ENCODE measurements at regions not wholly inside any gene's neighbourhood (a gene's known extent, or its start where the extent isn't known, plus 50 kb on each side); places are given as distances from the start of the nearest gene placed in this dataset.
A peak's percentile ranks its signal among the peaks of the same experiment; 100 is the strongest.

DNA sequence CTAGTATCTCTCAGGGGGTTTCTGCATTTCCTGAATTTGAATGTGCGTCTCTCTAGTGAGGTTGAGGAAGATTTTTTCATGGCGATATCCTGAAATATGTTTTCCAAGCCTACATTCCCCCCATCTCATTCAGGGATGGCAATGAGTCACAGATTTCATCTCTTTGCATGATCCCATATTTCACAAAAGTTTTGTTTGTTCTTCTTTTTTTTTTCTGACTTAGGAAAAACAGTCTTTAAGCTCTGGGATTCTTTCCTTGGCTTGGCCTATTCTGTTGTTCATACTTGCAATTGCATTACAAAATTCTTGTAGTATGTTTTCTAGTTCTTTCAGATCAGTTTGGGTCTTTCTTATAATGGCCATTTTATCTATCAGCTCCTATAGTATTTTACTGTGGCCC lies 136.5 kb downstream of the DSEL start:
- no peak for DNase-seq

DNA sequence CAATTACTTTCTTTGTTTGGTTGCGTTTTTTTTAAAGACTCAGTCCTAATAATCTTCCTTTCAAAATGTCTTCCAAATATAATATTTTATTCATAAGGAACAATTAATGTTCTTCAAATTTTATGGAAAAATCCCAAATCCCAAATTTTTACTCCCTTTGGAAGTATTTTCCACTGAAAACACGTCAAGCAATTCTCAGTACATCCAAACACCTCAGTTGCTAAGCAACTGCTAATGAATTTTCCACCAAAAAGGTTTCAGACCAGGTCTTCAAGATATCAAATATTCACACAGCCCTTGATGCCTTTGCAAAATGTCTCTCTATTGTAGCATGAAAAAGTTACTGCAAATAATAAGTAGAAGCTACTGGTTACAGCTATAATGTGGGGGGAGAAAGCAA lies 140.1 kb downstream of the DSEL start:
- no peak for DNase-seq

DNA sequence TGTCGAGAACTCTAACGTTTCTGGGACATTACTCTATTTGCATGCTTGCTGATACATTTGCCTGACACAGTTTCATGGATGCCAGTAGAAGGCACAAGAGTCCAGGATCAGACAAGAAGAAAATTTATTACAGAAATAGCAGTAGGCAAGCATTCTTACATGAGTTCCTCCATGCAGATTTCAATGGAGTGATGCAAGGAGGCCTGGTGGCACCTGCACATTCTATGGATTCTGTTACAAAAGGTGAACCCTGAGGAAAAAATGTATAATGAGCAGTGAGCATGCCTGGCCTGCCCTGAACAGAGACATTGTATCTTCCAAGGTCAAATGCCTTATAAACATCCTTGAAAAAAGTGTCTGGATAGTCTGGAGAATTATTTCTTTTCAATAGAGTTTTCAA lies 142.9 kb downstream of the DSEL start:
- no peak for DNase-seq

DNA sequence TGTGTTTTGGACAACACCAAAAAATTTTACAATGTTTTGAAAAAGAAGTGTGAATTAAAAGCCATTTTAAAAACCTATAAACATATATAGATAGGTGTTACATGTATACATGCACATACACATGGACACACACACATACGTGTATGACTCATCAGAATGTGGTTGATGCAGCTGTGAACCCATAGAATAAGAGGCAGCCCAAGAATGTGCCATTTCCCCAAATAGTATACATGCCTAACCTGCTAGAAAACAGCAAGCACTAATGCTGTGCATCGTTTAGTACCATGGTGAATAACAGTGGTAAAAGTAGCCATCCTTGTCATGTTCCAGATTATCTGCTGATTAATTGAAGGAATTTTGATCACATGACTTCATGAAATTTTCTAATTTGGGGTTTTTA lies 149.0 kb downstream of the DSEL start:
- no peak for DNase-seq

DNA sequence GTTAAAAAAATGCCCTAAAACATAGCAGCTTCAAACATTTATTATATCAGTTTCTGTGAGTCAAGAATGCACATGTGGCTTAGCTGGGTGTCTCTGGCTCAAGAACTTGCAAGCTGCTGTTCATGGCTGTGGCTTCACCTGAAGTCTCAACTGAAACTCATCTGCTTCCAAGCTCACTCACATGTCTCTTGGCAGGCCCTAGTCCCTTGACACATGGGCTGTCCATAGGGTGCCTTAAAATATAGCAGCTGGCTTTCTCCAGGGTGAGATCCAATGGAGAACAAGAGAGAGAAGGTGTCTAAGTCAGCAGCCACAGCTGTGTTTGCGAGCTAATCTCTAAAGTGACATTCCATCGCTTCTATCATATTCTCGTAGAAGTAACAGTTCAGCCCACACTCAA lies 152.8 kb downstream of the DSEL start:
- no peak for DNase-seq

DNA sequence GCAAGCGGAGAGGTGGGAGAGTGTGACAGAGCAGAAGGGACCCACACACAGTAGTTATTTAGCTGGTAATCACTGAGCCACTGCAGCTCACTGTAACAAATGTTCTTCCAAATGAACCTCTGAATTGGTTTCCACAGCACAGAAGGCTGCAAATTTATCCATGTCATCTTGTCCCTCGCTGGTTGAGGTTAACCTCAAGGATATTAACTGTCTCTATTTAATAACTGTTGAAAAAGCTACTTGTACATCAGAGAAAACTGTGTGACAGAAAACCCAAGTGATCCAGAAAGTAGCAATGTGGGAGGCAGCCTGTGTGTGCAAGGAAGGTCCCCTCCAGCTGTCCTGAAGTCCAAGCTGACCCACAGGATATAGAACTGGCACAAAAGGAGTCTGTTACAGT lies 153.6 kb downstream of the DSEL start:
- no peak for DNase-seq

DNA sequence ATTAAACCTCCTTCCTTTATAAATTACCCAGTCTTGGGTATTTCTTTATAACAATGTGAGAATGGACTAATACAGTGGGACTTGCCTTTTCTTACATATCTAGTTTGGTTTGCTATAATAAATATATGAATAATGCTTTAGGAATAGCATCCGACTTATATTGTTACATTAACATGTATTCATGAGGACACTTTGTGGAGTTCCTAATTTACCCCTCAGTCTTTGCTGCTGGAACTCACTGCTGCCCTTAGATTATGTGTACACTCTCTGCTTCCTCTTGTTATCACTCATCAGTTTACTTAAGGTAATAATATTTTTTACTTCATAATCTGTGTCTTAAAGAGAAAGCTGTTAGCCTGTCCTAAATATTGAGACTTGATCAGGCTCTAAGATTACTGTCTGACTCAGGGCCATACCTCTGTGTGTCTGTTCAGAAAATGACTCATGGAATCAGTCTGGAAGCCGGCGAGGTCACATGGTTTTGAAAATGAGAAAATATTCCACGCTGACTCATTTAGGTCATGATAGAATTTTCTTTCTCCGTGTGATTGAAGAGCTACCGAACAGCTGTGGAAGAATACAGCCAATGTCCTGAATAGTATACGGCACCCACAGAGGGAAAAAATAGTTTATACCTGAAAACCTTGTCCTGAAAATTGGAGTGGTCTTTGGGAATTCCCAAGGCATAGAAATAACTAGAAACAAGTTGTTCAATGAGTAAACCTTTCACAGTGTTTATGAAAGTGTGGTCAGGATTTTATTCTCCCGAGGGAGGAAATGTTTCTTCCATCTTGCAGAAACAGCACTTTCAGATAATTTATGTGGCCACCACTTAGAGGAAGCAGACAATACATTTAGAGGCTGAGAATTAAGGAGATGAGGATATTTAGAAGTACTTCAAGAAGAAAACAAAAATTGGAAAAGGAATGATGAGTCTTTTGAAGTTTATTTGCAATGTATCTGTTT lies 156.4 kb downstream of the DSEL start:
- peak; percentile 7 for DNase-seq

DNA sequence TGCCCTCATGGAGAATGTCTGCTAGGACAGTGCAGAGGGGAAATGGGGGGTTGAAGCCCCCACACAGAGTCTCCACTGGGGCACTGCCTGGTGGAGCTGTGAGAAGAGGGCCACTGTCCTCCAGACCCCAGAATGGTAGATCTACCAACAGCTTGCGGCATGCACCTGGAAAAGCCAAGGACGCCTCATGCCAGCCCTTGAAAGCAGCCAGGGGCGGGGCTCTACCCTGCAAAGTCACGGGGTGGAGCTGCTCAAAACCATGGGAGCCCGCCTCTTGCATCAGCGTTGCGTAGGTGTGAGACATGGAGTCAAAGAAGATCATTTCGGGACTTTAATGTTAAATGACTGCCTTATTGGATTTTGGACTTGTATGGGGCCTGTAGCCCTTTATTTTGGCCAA lies 157.6 kb downstream of the DSEL start:
- no peak for DNase-seq

DNA sequence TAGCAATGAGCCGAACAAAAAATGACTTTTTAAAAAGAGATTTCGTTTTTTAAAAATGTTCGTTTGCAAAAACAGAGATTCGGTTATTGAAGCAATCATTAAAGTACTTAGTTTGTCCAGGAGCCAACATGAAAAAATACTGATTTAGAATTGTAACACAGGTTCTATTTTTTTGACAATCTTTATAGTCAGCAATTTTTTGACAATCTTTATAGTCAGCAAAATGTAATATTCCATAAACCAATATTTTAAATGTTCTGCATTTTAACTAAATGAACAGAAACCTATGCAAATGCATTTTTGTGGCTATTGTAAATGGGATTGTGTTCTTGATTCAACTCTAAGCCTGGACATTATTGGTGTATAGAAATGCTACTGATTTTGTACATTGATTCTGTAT lies 161.8 kb downstream of the DSEL start:
- no peak for DNase-seq

DNA sequence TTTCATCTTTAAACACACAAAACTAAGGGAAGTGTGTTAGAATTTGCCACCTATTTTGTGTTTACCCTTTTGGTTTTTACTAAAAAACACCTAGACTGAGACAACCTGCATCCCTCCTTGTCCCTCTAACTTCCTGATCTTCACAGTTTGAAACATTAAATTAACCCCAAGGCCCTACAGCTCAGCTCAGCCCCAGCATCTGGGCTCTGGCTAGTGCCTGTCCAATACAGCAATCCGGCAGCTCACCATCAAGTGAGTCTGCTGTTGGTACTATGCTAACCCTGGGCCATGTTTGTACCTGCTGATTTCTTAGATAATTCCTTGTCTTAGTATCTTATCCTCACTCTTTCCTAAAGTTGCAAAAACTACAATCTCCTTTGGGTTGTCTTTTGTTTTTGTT lies 162.4 kb downstream of the DSEL start:
- no peak for DNase-seq

DNA sequence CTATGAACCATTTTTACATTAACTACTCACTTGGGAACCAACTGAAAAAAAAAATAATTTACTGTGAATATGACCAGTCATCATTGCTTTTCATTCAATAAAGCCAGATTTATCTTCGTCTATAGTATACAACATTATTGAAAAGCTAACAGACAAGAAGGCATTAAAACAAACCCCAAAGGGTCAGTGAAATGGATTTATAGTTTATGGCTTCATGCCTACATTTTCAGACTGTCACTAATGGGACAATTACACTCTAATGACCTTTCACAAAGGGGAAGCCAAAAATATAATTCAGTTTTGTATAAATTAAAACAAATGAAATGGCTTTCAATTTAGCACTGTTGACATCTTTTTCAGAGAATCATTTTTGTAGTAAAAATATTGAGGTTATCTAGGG lies 169.1 kb downstream of the DSEL start:
- no peak for DNase-seq

DNA sequence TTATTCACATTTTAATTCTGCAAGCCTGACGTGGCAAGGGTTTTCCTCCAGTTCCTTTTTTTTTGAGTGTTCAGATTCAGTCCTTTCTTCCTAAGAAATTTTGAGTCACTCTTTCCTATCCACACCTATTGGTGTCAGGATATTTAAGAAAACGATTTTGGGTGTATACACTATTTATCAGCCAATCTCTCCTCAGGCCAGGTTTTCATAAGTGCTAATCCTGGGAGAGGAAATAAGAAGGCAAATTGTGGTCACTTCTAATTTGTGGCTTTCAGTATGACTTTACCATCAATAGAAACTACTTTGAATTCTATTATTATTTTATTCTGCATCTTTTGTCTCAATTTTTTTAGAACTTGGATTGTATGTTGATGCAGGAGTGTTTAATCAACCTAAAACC lies 174.4 kb downstream of the DSEL start:
- no peak for DNase-seq

DNA sequence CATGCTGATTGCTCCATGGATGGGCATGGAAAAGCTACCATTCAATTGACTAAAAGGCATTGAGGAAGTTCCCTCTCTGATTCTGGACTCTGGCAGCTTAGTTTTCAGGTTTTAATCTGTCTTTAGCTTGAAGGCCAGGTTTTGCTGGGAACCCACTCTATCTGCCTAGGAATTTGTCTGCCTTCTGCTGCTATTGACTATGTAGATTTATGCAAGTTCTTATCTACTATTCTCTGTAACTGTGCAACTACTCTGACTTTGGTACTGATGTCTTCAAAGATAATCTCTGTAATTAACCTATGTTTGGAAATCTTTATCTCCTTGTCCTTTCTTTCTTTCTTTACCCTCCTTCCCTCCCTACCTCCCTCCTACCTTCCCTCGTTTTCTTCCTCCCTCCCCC lies 178.8 kb downstream of the DSEL start:
- DNase-seq = no peak

DNA sequence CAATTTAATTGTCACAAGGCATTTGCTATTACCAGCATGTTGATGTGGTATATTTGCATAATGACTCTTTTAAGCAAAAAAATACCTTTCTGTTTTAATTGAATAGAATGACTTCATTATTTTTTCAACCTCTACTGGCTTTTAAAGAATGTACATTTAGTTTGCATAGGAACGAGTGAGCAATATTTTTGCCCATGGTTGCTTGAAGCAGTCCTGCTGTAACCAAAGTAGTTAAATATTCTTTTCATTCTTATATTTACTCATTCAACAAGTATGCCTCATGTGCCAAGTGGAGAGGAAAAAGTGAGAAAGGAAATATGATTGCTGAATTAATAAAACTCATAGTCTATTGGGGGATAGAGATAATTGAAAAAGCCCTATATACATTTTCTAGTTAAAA lies 184.7 kb downstream of the DSEL start:
- DNase-seq = no peak

DNA sequence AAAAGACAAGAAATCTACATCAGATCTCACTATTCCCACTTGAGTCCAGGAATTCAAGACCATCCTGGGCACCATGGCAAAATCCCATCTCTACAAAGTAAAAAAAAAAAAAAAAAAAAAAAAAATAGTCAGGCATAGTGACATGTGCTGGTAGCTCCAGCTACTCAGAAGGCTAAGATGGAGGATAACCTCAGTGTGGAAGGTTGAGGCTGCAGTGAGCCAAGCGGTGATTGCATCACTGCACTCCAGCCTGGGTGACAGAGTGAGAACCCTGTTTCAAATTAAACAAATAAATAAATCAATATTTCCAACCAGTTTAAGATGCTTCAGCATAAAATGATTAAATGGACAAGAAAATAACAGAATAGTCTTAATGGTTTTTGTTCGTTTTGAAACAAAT lies 197.4 kb downstream of the DSEL start:
- DNase-seq = no peak

DNA sequence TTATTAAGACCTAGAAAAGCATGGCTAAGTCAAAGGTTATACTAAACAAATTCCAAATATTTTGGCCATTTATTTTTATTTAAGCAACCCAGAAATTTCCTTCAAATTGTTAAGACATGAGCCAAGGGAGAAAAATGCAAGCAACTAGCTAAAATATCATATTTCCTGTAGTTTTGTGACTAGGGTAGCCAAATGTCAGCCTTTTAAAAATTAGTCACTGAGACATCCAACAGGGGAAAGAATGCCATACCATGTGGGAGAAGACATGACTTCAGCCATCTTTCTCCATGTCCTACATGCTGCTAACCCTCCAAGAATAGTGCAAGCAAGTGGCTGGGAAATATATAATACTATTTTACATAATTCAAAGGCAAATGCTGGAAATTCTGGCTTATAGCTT lies 197.9 kb downstream of the DSEL start:
- DNase-seq = no peak

DNA sequence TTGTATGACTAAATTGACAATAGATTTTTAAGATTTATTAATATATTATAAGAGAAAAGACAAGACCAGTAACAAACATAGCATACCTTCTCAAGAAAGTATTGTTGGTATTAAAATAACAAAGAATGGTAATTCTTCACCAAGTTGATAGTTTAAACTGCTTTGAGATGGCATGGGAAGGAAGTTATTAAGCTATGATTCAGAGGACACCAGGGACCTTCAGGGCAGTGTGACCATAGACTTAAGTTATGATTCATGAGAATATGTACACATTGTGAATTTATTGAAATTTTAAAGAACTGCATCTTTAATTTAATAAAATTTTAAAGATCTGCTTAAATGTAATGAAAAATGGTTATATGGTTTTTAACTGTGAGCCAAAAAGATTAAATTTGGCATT lies 205.7 kb downstream of the DSEL start:
- DNase-seq = no peak

DNA sequence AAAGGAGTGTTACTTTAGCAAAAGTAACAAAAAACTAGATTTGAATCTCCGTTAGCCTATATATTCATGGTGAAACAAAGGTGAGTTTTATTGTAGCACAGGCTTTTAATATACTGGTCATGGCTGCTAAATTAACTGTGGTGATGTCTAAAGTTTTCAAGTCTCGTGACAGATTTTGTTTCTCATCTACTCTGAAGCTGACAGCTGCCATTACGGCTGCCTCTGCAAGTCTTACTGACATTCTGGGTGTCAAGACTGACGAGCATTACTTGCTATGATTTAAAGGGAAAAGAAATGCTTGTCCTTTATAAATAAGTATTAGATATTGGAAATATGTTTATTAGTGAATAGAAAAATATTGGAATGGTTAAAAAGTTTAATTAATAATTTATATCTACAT lies 207.7 kb downstream of the DSEL start:
- DNase-seq = no peak

DNA sequence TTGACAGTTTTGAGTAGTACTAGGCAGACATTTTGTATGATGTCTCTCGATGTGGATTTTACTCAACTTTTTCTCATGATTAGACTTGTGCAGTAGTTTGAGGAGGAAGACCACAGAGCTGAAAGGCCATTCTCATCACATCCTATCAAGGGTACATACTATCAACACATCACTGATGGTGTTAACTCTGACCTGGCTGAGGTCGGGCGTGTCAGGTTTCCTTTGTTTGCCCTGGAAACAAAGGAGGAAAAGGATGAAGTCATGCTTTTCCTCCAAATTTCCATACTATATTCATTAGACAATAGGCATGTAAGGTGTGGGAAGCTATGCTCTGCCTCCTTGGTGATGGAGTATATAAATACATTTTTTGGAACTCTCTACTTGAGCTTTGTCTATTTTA lies 211.1 kb downstream of the DSEL start:
- no peak for DNase-seq

DNA sequence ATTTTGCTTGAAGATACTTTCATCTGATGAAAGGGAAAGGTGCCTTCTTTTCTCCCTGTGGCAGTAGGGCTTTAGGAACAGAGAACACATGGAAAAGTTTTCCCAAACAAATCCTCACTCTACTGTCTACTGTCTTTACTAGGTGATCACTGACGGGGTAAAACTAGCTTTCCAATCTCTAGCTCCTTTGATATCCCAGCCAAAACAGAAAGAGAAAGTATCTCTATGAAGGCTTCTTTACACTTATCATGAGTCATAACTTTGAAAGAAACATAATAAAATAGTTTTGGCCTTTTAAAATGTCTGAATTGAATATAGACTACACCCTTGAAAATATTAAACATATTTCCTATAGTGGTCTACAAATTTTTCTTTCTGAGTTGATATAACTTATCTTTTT lies 214.5 kb downstream of the DSEL start:
- peak; percentile 13 for DNase-seq

DNA sequence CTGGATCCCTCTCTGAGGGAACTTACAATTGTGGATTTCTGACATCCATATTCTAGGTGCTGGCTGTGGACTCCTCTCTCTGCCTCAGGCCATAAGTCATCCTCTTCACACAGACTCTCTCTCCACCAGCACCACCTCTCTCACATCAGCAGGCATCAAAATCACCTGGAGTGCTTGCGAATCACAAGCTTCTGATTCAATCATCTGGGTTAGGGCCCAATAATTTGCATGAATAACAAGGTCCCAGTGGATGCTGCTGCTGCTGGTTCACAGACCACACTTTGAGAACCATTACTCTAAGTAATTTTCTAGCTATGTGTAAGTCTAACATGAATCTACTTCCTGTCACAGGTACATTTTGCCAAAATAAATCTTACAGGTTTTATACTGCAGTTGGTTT lies 214.9 kb downstream of the DSEL start:
- no peak for DNase-seq

DNA sequence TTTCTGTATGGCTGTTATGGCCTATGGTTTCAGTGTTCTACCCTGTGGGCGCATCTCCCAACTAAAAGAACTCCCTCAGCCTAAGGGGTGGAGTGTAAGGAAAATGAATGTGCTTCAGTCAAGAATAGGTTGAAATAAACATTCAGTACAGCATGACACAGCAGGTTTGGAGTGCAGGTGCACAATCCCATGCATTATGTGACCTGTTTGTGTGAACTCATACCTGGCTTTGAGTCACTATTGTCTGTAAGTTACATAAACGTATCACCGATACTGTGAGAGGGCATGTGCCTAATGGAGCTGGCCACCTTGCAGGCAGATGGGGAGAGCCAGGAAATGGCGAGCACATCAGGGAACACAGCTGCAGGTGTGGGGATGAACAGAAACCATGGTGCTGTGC lies 216.0 kb downstream of the DSEL start:
- DNase-seq = peak; percentile 38

DNA sequence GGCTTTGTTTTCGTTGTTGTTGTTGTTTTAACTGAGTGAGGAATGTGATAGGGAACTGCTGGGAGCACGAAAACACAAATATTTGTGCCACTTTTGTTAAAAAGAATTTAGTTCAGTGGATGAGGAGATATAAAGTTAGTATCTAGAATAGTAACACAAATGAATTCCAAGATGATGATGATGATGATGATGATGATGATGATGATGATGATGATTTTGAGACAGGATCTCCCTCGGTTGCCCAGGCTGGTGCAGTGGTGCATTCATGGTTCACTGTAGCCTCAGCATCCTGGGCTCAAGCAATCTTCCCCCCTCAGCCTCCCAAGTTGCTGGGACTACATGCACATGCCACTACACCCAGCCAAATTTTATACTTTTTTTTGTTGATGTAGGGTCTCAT lies 223.7 kb downstream of the DSEL start:
- DNase-seq = no peak

DNA sequence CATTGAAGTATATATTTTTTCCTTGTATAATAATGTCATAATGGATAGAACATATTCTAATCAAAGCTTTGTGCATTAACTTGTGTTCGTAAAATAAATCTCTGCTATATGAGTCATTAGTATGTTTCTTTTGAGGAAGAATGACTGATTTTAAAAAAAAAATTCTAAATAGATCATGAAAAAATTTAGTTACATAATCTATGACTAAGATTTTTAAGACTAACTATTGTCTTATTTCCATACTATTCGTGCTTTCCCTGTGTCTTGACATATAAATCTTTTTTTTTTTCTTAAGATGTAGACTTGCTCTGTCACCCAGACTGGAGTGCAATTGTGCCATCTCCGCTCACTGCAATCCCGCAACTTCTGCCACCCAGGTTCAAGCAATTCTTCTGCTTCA lies 226.1 kb downstream of the DSEL start:
- no peak for DNase-seq

DNA sequence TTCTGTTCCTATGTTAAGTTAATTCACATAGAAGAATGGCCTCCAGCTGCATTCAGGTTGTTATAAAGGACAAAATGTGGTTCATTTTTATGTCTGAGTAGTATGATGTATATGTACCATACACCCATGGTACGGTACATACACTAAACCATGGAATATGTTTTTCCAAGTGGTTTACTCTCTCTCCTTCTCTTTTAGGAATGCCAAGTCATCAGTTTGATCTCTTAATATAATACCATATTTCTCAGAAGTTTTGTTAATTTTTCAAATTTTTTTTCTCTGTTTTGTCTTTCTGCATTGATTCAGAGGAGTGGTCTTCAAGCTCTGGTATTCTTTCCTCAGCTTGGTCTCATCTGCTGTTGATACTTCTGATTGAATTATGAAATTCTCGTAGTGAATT lies 230.9 kb downstream of the DSEL start:
- no peak for DNase-seq

Measured in CD4-positive, alpha-beta T cell treated with Interleukin-12 subunit alpha and Interleukin-12 subunit beta, for 1 hour (primary cell).